HL-60 (cell line): ENCODE measurements at regions not wholly inside any gene's neighbourhood (a gene's known extent, or its start where the extent isn't known, plus 50 kb on each side); places are given as distances from the start of the nearest gene placed in this dataset.

ENCODE experiments used
- DNase-seq, 2 experiments: peaks; one replicate each; pipeline ENCODE4 v3.0.0-alpha.2; 2010 to 2020; ENCODE audit warnings: low read depth in 1 of 2, low spot score in 1 of 2
- H3K27ac ChIP-seq: fragments of 250-450 bp; sonication (Bioruptor Pico); replicated peaks from 2 replicates; pipeline ENCODE4 v1.5.1; 2020; ENCODE audit warnings: mild to moderate bottlenecking, moderate library complexity
- H3K27me3 ChIP-seq: fragments of 250-450 bp; sonication (Bioruptor Pico); 2 replicates; pipeline ENCODE4 v1.5.1; 2021; ENCODE audit warnings: mild to moderate bottlenecking, moderate library complexity; ENCODE audit not compliant: insufficient read depth, poor library complexity, severe bottlenecking
- H3K4me3 ChIP-seq: replicated peaks from 2 replicates; pipeline ENCODE4 v1.5.1; 2011; ENCODE audit warnings: mild to moderate bottlenecking, control low read depth, low read length; ENCODE audit not compliant: insufficient read depth
- CTCF ChIP-seq: IDR thresholded peaks from one replicate; pipeline ENCODE4 v1.5.1; 2011; ENCODE audit warnings: low read length, control low read depth, inconsistent platforms; ENCODE audit not compliant: insufficient read depth
- GABPA ChIP-seq: IDR thresholded peaks from 2 replicates; pipeline ENCODE4 v1.6.1; 2012; ENCODE audit warnings: low read depth
- POLR2AphosphoS5 ChIP-seq: IDR thresholded peaks from 2 replicates; pipeline ENCODE4 v1.6.1; 2012; ENCODE audit warnings: low read depth
- REST ChIP-seq: IDR thresholded peaks from 2 replicates; pipeline ENCODE4 v1.6.1; 2012; ENCODE audit warnings: low read depth; ENCODE audit not compliant: insufficient replicate concordance
- SPI1 ChIP-seq: IDR thresholded peaks from 2 replicates; pipeline ENCODE4 v1.6.1; 2012; ENCODE audit warnings: low read depth, mild to moderate bottlenecking, borderline replicate concordance

- Histone ChIP-seq H3K27ac (no peak overlapping the region), H3K27me3 (no peaks in the 10 kb centered on the region), H3K4me3 (no peak overlapping the region)
- no peak for DNase-seq
- TF ChIP-seq CTCF (no peak), SPI1 (no peak), REST (no peak), POLR2AphosphoS5 (no peak), GABPA (no peak)
Observed at GRCh38 chr7:81331061-81332018, 412.5 kb upstream of the SEMA3C start.

- TF ChIP-seq GABPA, result no peak
- no peak for TF ChIP-seq CTCF
- TF ChIP-seq SPI1, result no peak
- TF ChIP-seq POLR2AphosphoS5, result no peak
- TF ChIP-seq REST, result no peak
Observed at GRCh38 chr7:81330108-81330507, 411.3 kb upstream of the SEMA3C start.

GRCh38 chr7:81327468-81328266 is 408.8 kb upstream of the SEMA3C start:
- H3K4me3 ChIP-seq, result no peak overlapping the region
- no peak for DNase-seq
- TF ChIP-seq CTCF (no peak), GABPA (no peak), REST (no peak), SPI1 (no peak), POLR2AphosphoS5 (no peak)

More at GRCh38 chr7:81330108-81330507, 411.3 kb upstream of the SEMA3C start:
- H3K27ac ChIP-seq, result no peak overlapping the region
- no peak for DNase-seq
- H3K4me3 ChIP-seq, result no peak overlapping the region
- no peaks in the 10 kb centered on the region for H3K27me3 ChIP-seq

More at GRCh38 chr7:81327468-81328266, 408.8 kb upstream of the SEMA3C start:
- H3K27ac ChIP-seq, result no peak overlapping the region
- no peaks in the 10 kb centered on the region for H3K27me3 ChIP-seq
